ENCODE measurements at regions not wholly inside any gene's neighbourhood (a gene's known extent, or its start where the extent isn't known, plus 50 kb on each side); places are given as distances from the start of the nearest gene placed in this dataset.

DNA sequence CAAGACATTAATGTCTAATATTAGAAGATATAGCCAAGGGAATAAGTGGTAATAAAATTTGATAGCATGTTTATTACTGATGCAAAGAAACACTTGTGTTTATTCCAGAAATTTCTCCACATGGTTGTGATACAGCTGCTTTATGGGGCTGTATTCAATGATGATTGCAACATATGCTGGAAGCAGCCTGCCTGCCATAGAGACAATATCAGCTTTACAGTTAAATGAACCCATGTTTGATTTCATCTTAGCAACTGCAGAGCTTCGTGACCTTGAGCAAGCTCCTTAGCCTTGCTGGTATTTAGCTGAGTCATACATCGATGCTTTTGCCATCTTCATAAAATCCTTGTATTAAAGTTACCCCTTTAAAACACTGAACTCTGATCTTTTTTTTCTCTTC, 168.1 kb upstream of the STAC start:
- Mint-ChIP-seq H3K27me3 (ENCODE audit: low read depth, poor library complexity) (no peaks in the 10 kb centered on the region), H3K36me3 (ENCODE audit: low read depth) (no peaks in the 10 kb centered on the region), H3K9me3 (no peaks in the 10 kb centered on the region), H3K4me3 (no peak overlapping the region), H3K27ac (no peak overlapping the region), H3K4me1 (peaks cover 16% of the 10 kb centered on the region)
- no peak for DNase-seq
- TF ChIP-seq, protein P1, sequence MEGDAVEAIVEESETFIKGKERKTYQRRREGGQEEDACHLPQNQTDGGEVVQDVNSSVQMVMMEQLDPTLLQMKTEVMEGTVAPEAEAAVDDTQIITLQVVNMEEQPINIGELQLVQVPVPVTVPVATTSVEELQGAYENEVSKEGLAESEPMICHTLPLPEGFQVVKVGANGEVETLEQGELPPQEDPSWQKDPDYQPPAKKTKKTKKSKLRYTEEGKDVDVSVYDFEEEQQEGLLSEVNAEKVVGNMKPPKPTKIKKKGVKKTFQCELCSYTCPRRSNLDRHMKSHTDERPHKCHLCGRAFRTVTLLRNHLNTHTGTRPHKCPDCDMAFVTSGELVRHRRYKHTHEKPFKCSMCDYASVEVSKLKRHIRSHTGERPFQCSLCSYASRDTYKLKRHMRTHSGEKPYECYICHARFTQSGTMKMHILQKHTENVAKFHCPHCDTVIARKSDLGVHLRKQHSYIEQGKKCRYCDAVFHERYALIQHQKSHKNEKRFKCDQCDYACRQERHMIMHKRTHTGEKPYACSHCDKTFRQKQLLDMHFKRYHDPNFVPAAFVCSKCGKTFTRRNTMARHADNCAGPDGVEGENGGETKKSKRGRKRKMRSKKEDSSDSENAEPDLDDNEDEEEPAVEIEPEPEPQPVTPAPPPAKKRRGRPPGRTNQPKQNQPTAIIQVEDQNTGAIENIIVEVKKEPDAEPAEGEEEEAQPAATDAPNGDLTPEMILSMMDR (IDR thresholded peaks at IDR 0.05) = no peak

DNA sequence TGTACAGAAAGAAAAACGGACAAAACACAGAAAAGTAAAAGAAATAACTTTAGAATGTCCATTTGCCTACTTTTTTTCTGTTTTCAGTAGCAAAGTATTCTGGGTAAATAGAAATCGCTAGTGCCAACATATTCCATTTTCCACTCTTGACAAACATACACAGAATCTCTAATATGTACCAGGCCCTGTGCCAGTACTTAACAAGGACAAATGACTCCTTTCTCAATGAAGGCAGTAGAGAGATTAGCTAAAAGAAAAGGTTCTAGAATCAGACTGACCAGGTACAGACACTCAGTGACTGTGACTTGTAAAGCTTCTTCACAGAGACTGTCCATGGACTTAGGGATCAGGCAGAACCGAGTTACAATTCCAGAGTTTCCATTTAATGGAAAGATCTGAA, 165.8 kb upstream of the STAC start:
- TF ChIP-seq, protein P1 (IDR thresholded peaks at IDR 0.05) = no peak
- Mint-ChIP-seq H3K36me3 (ENCODE audit: low read depth) (no peaks in the 10 kb centered on the region), H3K27ac (no peak overlapping the region), H3K27me3 (ENCODE audit: low read depth, poor library complexity) (no peaks in the 10 kb centered on the region), H3K9me3 (no peaks in the 10 kb centered on the region), H3K4me1 (no peaks in the 10 kb centered on the region), H3K4me3 (no peak overlapping the region)
- no peak for DNase-seq

DNA sequence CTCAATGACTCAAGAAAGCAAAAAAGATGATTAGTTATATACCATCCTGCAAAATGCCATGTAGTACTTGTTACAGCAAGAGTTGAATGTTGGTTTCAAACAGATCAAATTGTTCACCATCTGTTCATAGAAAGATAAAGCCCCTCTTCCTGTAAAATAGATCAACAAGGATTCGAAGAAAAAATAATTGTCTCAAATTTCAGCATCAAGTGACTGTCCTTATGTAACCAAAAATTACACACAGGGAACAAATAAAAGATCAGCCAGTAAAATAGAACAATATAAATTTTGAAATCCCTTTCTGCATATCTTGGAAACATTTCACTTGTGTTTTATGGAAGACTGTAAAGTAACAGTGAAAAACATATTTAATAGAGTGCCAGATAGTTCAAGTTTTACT, 165.1 kb upstream of the STAC start:
- H3K27me3 Mint-ChIP-seq (ENCODE audit: low read depth, poor library complexity) = no peaks in the 10 kb centered on the region
- TF ChIP-seq, protein P1 (IDR thresholded peaks at IDR 0.05) = no peak
- no peaks in the 10 kb centered on the region for H3K36me3 Mint-ChIP-seq (ENCODE audit: low read depth)
- H3K9me3 Mint-ChIP-seq = no peaks in the 10 kb centered on the region
- H3K4me1 Mint-ChIP-seq = no peaks in the 10 kb centered on the region
- H3K4me3 Mint-ChIP-seq = no peak overlapping the region
- no peak for DNase-seq
- no peak overlapping the region for H3K27ac Mint-ChIP-seq

DNA sequence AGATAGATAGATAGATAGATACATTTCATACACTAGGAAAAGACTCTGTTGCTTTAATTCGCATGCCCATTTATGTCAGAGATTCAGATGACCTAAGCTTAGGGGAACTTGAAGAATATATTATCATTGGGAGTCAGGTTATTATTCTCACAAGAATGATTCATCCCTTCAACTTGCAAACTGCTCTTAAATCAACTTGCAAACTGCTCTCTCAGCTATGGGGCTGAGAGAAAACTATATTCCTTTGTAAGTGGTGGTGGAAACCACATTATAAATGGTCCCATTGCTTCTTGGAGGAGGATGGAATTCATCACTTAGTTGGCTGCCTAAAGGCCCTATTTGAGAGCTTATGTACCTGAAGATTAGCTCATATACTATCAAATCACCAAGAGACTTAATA, 160.9 kb upstream of the STAC start:
- TF ChIP-seq, protein P1 (IDR thresholded peaks at IDR 0.05) = no peak
- DNase-seq = no peak
- Mint-ChIP-seq H3K9me3 (no peaks in the 10 kb centered on the region), H3K36me3 (ENCODE audit: low read depth) (no peaks in the 10 kb centered on the region), H3K27ac (no peak overlapping the region), H3K27me3 (ENCODE audit: low read depth, poor library complexity) (peaks cover 4% of the 10 kb centered on the region), H3K4me1 (no peaks in the 10 kb centered on the region), H3K4me3 (no peak overlapping the region)

DNA sequence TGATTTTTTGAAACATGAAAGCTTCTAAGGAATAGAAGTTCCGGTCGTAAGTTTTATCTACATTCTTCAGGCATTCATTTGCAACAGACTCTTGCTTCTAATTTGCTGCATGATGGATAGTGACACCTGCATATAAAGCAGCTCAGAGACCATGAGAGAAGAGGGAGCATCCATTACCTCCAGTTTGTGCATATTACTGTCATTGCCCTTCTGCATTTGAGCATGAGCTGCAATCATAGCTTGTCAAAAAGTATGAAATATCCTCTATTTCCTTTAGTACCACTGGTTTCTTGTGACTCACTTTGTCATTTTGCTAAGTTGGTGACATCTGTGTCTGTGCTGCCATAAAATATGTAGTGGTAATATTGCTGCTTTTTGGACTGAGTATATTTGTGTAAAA, 160.1 kb upstream of the STAC start:
- H3K4me1 Mint-ChIP-seq = peaks cover 7% of the 10 kb centered on the region
- H3K9me3 Mint-ChIP-seq = no peaks in the 10 kb centered on the region
- H3K4me3 Mint-ChIP-seq = no peak overlapping the region
- no peaks in the 10 kb centered on the region for H3K36me3 Mint-ChIP-seq (ENCODE audit: low read depth)
- H3K27me3 Mint-ChIP-seq (ENCODE audit: low read depth, poor library complexity) = peaks cover 4% of the 10 kb centered on the region
- DNase-seq = no peak
- TF ChIP-seq, protein P1 (IDR thresholded peaks at IDR 0.05) = no peak
- H3K27ac Mint-ChIP-seq = no peak overlapping the region

DNA sequence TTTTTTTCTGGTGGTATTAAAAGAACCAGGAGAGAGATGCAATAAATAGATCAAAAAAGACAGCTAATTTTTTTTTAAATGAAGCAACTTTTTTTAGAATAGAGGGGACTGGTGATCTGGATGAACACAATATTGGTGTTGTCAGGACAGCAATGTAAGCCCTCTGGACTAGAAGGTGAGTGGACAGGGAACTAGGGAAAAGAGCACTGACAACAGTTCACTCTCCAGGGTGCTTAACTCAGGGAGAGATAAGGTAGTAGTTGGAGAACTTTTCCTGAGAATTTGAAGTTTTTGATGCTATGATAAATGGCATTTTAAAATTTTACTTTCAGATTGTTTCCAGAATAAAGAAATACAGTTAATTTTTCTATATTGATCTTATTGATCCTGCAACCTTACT, 158.3 kb upstream of the STAC start:
- no peaks in the 10 kb centered on the region for H3K36me3 Mint-ChIP-seq (ENCODE audit: low read depth)
- H3K27me3 Mint-ChIP-seq (ENCODE audit: low read depth, poor library complexity) = peaks cover 4% of the 10 kb centered on the region
- H3K4me3 Mint-ChIP-seq = no peak overlapping the region
- no peak overlapping the region for H3K27ac Mint-ChIP-seq
- H3K4me1 Mint-ChIP-seq = peaks cover 9% of the 10 kb centered on the region
- TF ChIP-seq, protein P1 (IDR thresholded peaks at IDR 0.05) = no peak
- no peaks in the 10 kb centered on the region for H3K9me3 Mint-ChIP-seq
- DNase-seq = no peak
